Chondrocyte (in vitro differentiated cells): ENCODE measurements at regions not wholly inside any gene's neighbourhood (a gene's known extent, or its start where the extent isn't known, plus 50 kb on each side); places are given as distances from the start of the nearest gene placed in this dataset.

Source experiments
- DNase-seq: peaks from one replicate; pipeline ENCODE4 v3.0.0; 2021; ENCODE audit warnings: mixed read lengths, low spot score
- H3K27ac Mint-ChIP-seq: one replicate; pipeline ENCODE4 v1.8.0; 2021; ENCODE audit warnings: mild to moderate bottlenecking, moderate library complexity, mixed read lengths; ENCODE audit not compliant: unreplicated experiment
- H3K27me3 Mint-ChIP-seq: 2 replicates; pipeline ENCODE4 v1.8.0; 2021; ENCODE audit warnings: low read depth, mixed read lengths
- H3K36me3 Mint-ChIP-seq: 2 replicates; pipeline ENCODE4 v1.8.0; 2021; ENCODE audit warnings: low read depth, mixed read lengths
- H3K4me1 Mint-ChIP-seq: 2 replicates; pipeline ENCODE4 v1.8.0; 2021; ENCODE audit warnings: low read depth, mild to moderate bottlenecking, mixed read lengths
- H3K4me3 Mint-ChIP-seq: one replicate; pipeline ENCODE4 v1.8.0; 2021; ENCODE audit warnings: mild to moderate bottlenecking, moderate library complexity, mixed read lengths; ENCODE audit not compliant: unreplicated experiment
- H3K9me3 Mint-ChIP-seq: 2 replicates; pipeline ENCODE4 v1.8.0; 2021; ENCODE audit warnings: low read depth, mixed read lengths
- TF ChIP-seq, protein P1 (sequence below): fragments of 200-600 bp; sonication (generic); IDR thresholded peaks from 2 replicates; pipeline ENCODE4 v1.5.0; 2021; ENCODE audit warnings: antibody characterized with exemption, mild to moderate bottlenecking, moderate library complexity

DNA sequence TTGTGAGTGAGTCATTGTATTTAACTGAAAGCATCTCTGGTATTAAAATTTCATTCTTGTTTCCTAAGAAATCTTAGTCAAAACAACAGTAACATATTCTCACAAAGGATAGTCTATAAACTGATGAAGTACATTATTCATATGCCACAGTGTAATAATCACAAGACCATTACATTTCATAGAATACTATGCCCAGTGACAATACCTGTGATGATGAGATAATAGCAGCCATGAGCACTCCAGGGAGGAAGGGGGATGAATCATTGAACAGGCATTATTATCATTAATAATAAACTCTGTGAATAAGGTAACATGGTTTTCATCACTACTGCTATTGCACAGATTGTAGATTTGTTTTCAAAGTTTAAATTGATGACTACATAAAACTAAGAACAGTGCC is 667.9 kb downstream of the EPM2A start:
- no peak overlapping the region for H3K4me3 Mint-ChIP-seq
- H3K27ac Mint-ChIP-seq: no peak overlapping the region
- peaks cover 33% of the 10 kb centered on the region for H3K4me1 Mint-ChIP-seq
- TF ChIP-seq, protein P1, sequence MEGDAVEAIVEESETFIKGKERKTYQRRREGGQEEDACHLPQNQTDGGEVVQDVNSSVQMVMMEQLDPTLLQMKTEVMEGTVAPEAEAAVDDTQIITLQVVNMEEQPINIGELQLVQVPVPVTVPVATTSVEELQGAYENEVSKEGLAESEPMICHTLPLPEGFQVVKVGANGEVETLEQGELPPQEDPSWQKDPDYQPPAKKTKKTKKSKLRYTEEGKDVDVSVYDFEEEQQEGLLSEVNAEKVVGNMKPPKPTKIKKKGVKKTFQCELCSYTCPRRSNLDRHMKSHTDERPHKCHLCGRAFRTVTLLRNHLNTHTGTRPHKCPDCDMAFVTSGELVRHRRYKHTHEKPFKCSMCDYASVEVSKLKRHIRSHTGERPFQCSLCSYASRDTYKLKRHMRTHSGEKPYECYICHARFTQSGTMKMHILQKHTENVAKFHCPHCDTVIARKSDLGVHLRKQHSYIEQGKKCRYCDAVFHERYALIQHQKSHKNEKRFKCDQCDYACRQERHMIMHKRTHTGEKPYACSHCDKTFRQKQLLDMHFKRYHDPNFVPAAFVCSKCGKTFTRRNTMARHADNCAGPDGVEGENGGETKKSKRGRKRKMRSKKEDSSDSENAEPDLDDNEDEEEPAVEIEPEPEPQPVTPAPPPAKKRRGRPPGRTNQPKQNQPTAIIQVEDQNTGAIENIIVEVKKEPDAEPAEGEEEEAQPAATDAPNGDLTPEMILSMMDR: no peak
- H3K27me3 Mint-ChIP-seq: no peaks in the 10 kb centered on the region
- no peaks in the 10 kb centered on the region for H3K36me3 Mint-ChIP-seq
- H3K9me3 Mint-ChIP-seq: no peaks in the 10 kb centered on the region
- DNase-seq: no peak

DNA sequence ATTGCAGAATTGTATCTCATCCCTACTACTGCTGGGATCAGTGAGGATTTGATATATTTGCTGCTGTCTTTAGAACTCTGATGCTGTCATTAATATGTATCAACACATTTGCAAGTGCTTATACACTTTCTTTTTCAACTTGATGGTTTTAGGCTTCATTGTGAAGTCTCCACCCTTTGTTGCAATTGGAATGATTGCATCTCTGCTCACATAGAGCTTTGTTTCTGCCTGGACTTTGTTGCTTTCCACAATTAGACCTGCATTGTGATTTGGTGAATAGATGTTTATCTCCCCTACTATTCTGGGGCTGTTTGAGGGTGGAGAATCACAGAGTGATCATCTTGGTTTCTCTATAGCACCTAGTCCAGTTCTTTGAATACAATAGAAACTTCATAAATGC is 666.7 kb downstream of the EPM2A start:
- Mint-ChIP-seq H3K27me3 (no peaks in the 10 kb centered on the region), H3K4me1 (peaks cover 26% of the 10 kb centered on the region), H3K27ac (no peak overlapping the region), H3K9me3 (no peaks in the 10 kb centered on the region), H3K36me3 (no peaks in the 10 kb centered on the region), H3K4me3 (no peak overlapping the region)
- DNase-seq: no peak
- TF ChIP-seq, protein P1: no peak

DNA sequence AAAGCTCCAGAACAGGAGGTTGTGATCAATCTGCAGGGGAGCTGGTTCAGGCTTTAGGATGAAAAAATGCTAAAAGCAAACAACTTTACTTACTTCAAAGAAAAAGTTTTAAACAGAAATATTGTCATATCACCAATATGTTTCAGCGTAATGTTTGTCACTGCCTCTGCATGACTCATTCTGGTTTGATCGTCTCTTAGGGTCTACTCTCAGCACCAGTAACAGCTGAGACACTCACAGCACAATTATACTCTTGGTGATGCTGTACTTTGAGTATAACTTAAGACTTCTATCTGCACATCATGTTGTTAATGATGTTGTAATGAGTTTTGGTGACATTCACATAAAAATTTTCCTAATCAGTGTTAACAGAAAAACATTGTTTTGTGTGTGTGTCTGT is 665.4 kb downstream of the EPM2A start:
- H3K9me3 Mint-ChIP-seq: no peaks in the 10 kb centered on the region
- no peak for DNase-seq
- no peak overlapping the region for H3K4me3 Mint-ChIP-seq
- no peaks in the 10 kb centered on the region for H3K27me3 Mint-ChIP-seq
- peaks cover 18% of the 10 kb centered on the region for H3K4me1 Mint-ChIP-seq
- H3K27ac Mint-ChIP-seq: no peak overlapping the region
- TF ChIP-seq, protein P1: no peak
- H3K36me3 Mint-ChIP-seq: no peaks in the 10 kb centered on the region

DNA sequence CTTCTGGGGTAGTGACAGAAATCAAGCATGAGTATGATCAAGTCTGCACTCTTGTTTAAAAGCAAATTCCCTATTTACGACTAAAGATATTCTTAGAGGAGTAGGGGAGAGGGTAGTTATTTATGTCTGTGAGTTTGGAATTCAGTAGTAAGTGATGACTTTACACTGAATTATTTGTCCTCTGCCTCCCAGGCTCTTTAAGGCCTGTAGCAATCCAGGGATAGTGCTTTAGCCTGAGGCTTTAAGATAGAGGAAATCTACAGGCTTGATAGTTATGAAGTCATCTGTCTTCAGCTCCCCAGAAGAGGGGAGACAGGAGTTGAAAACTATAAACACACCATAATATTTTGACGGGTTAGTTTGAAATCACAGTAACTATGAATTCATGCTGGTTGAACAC is 664.5 kb downstream of the EPM2A start:
- DNase-seq: no peak
- H3K36me3 Mint-ChIP-seq: no peaks in the 10 kb centered on the region
- H3K27me3 Mint-ChIP-seq: no peaks in the 10 kb centered on the region
- H3K4me3 Mint-ChIP-seq: no peak overlapping the region
- peaks cover 18% of the 10 kb centered on the region for H3K4me1 Mint-ChIP-seq
- H3K27ac Mint-ChIP-seq: peak overlapping the region; percentile 43
- TF ChIP-seq, protein P1: no peak
- H3K9me3 Mint-ChIP-seq: no peaks in the 10 kb centered on the region

DNA sequence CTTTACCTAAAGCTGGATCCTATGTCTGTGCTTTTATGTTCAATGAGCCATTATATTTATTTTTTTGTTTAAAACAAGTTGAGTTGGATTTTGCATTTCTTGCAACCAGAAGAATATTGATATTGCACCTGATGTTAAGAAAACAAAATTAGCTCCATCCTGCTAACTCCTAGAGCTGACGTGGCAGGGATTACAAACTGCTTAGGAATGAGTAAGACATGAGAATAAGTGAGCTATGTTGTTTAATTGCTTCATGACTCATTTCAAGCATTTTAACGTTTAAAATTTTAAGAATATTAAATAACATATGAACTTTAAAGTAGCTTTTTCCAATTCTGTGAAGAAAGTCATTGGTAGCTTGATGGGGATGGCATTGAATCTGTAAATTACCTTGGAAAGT is 663.5 kb downstream of the EPM2A start:
- Mint-ChIP-seq H3K4me1 (peaks cover 18% of the 10 kb centered on the region), H3K9me3 (peaks cover 4% of the 10 kb centered on the region), H3K4me3 (no peak overlapping the region), H3K36me3 (no peaks in the 10 kb centered on the region), H3K27me3 (no peaks in the 10 kb centered on the region), H3K27ac (no peak overlapping the region)
- no peak for DNase-seq
- TF ChIP-seq, protein P1: no peak
